Stimulated activated naive CD8-positive, alpha-beta T cell treated with anti-CD3 and anti-CD28 coated beads, Interleukin-15, Interleukin-2, amounts not matched to agents 100 ng/mL and 50 ng/mL, for 24 hours (primary cell): ENCODE measurements at regions not wholly inside any gene's neighbourhood (a gene's known extent, or its start where the extent isn't known, plus 50 kb on each side); places are given as distances from the start of the nearest gene placed in this dataset.
A peak's percentile ranks its signal among the peaks of the same experiment; 100 is the strongest.

Source experiments
- H3K27ac Mint-ChIP-seq: one replicate; pipeline ENCODE4 v1.8.0; 2021; ENCODE audit warnings: mild to moderate bottlenecking, mixed read lengths
- H3K27me3 Mint-ChIP-seq: one replicate; pipeline ENCODE4 v1.8.0; 2021; ENCODE audit warnings: mixed read lengths
- H3K36me3 Mint-ChIP-seq: one replicate; pipeline ENCODE4 v1.8.0; 2021; ENCODE audit warnings: low read depth, mixed read lengths
- H3K4me1 Mint-ChIP-seq: one replicate; pipeline ENCODE4 v1.8.0; 2021; ENCODE audit warnings: low read depth, mixed read lengths
- H3K4me3 Mint-ChIP-seq: one replicate; pipeline ENCODE4 v1.8.0; 2021; ENCODE audit warnings: mild to moderate bottlenecking, mixed read lengths
- H3K9me3 Mint-ChIP-seq: one replicate; pipeline ENCODE4 v1.8.0; 2021; ENCODE audit warnings: mixed read lengths

DNA sequence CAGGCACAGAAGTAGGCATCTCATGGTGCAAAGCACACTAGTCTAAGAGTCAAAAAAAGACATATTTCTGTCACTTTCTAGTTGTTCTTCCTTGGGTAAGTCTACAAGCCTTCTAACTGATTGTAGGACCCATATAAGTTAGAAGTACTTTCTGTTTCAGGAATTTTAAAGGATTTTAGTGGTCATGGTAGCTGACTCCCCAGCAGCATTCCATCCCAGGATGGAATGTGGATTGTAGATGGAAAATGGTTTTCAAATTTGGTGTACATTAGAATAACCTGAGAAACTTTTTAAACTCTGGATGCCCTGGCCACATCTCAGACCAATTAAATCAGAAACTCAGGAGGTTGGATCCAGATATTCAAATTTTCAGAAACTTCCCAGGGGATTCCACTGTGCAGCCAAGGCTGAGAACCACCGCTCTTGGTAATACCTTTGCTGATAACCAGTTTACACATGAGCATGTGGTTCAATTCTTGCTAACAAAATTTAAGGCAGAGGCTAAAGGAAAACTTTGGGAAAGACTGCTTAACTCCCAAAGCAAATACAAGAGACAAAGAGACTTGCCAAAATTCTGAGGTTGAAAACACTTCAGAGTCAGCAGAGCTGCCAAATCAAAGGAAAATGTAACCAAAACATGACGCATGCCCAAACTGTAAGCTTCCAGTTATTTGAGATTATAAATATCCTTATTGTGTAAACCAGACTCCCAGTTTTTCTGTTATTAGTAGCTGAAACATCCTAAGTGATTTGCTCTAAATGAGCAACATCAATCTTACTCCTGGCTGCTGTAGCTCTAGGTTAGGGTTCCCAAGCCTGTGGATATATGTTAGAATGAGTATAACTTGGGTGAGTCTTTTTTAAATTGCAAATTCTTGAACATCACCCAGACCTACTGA is 145.4 kb upstream of the MTAP start:
- Mint-ChIP-seq H3K27me3 (peaks cover 4% of the 10 kb centered on the region), H3K4me1 (peaks cover 8% of the 10 kb centered on the region), H3K9me3 (peaks cover 3% of the 10 kb centered on the region), H3K36me3 (no peaks in the 10 kb centered on the region), H3K27ac (peak overlapping the region; percentile 23), H3K4me3 (no peak overlapping the region)

DNA sequence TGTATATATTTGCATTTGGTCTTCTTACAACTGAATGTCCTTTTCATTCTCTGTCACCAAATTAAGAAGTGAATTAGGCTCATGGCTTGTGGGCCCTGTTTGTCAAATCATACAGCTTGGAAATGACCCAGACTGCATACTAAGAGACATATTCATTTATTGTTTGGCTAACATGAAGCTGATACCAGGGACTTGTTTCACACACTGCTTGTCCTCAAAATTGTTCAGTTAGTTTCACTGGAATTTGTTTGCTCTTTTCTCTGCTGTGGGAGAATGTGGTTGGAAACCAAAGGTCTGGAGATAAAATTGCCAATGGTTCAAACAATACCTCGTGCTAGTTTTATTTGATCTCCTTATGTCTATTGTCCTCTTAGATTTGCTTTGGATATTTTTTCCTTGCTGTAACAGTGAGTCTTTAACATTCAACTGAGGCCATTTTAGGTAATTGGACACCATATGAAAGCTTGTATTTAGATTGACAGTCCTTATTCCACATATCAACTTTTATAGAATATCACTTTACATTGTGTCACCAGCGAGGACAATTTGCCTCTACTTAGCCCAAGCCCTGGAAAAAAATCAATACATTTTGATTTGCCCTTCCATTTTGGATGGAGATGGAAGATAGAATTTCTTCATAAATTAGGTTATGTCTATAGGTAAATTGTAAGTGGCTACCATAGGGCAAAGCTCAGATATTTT is 144.3 kb upstream of the MTAP start:
- Mint-ChIP-seq H3K4me1 (peaks cover 8% of the 10 kb centered on the region), H3K27me3 (peaks cover 4% of the 10 kb centered on the region), H3K27ac (no peak overlapping the region), H3K4me3 (no peak overlapping the region), H3K36me3 (no peaks in the 10 kb centered on the region), H3K9me3 (peaks cover 3% of the 10 kb centered on the region)

GRCh38 chr9:21660976-21661375 is 141.5 kb upstream of the MTAP start:
- no peaks in the 10 kb centered on the region for H3K36me3 Mint-ChIP-seq
- peaks cover 8% of the 10 kb centered on the region for H3K4me1 Mint-ChIP-seq
- no peaks in the 10 kb centered on the region for H3K27me3 Mint-ChIP-seq
- H3K4me3 Mint-ChIP-seq, result no peak overlapping the region
- peaks cover 3% of the 10 kb centered on the region for H3K9me3 Mint-ChIP-seq
- H3K27ac Mint-ChIP-seq, result no peak overlapping the region

GRCh38 chr9:21661626-21662025 is 140.8 kb upstream of the MTAP start:
- Mint-ChIP-seq H3K36me3 (no peaks in the 10 kb centered on the region), H3K27ac (no peak overlapping the region), H3K9me3 (peaks cover 3% of the 10 kb centered on the region), H3K4me1 (peaks cover 3% of the 10 kb centered on the region), H3K4me3 (no peak overlapping the region), H3K27me3 (no peaks in the 10 kb centered on the region)

- Mint-ChIP-seq H3K9me3 (peaks cover 5% of the 10 kb centered on the region), H3K4me1 (peaks cover 27% of the 10 kb centered on the region), H3K27me3 (no peaks in the 10 kb centered on the region), H3K27ac (no peak overlapping the region), H3K4me3 (no peak overlapping the region), H3K36me3 (no peaks in the 10 kb centered on the region)
Measured at GRCh38 chr9:21668516-21668915, 133.9 kb upstream of the MTAP start.

GRCh38 chr9:21669701-21670100 is 132.7 kb upstream of the MTAP start:
- no peak overlapping the region for H3K4me3 Mint-ChIP-seq
- H3K9me3 Mint-ChIP-seq, result peaks cover 5% of the 10 kb centered on the region
- H3K27ac Mint-ChIP-seq, result peak overlapping the region; percentile 79
- no peaks in the 10 kb centered on the region for H3K36me3 Mint-ChIP-seq
- no peaks in the 10 kb centered on the region for H3K27me3 Mint-ChIP-seq
- peaks cover 27% of the 10 kb centered on the region for H3K4me1 Mint-ChIP-seq

- peak overlapping the region; percentile 79 for H3K27ac Mint-ChIP-seq
- H3K9me3 Mint-ChIP-seq, result peaks cover 5% of the 10 kb centered on the region
- peak overlapping the region; percentile 2 for H3K4me3 Mint-ChIP-seq
- H3K36me3 Mint-ChIP-seq, result no peaks in the 10 kb centered on the region
- peaks cover 27% of the 10 kb centered on the region for H3K4me1 Mint-ChIP-seq
- no peaks in the 10 kb centered on the region for H3K27me3 Mint-ChIP-seq
Measured at GRCh38 chr9:21670374-21670773, 132.1 kb upstream of the MTAP start.

DNA sequence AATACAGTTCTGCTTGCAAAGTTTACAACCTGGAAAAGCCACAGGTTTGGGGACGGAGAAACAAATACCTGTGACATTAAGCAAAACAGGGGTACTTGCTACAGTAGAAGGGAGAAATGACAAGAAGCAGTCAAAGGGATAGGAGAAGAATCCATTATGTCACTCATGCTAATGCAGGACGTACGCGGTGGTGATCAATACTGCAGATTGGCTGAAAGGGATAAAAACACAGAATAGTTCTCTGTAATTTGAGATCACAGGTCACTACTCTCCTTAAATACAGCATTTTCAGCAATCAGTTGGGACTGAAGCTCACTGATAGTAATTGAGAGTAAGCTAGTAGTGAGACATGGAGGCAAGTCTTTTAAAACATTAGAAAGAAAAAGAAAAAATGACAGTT is 130.3 kb upstream of the MTAP start:
- Mint-ChIP-seq H3K4me3 (no peak overlapping the region), H3K36me3 (no peaks in the 10 kb centered on the region), H3K27me3 (no peaks in the 10 kb centered on the region), H3K4me1 (peaks cover 39% of the 10 kb centered on the region), H3K27ac (no peak overlapping the region), H3K9me3 (peaks cover 5% of the 10 kb centered on the region)

DNA sequence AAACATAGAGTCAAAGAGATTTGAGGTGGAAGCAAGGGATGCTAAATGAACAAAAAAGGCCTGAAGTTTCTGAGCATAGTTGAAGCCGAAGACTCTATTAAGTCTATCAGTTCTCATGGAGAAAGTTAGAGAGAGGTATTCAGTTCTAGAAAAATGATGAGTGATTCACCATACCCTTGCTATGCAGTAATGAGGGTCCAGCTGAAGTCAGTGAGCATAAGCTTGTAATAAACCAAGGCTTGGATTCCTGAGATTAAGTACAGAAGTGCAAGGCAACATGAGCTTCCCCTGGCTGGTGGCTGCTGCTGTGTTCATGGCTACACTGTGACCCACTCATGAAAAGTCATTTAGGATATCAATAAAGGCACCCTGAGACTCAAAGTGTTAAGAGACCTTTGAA is 129.7 kb upstream of the MTAP start:
- Mint-ChIP-seq H3K4me3 (no peak overlapping the region), H3K36me3 (no peaks in the 10 kb centered on the region), H3K9me3 (peaks cover 5% of the 10 kb centered on the region), H3K27me3 (no peaks in the 10 kb centered on the region), H3K27ac (no peak overlapping the region), H3K4me1 (peaks cover 44% of the 10 kb centered on the region)

- H3K27me3 Mint-ChIP-seq, result no peaks in the 10 kb centered on the region
- no peak overlapping the region for H3K27ac Mint-ChIP-seq
- peaks cover 5% of the 10 kb centered on the region for H3K9me3 Mint-ChIP-seq
- no peaks in the 10 kb centered on the region for H3K36me3 Mint-ChIP-seq
- no peak overlapping the region for H3K4me3 Mint-ChIP-seq
- H3K4me1 Mint-ChIP-seq, result peaks cover 39% of the 10 kb centered on the region
Measured at GRCh38 chr9:21674894-21675293, 127.5 kb upstream of the MTAP start.

- H3K27me3 Mint-ChIP-seq, result peaks cover 3% of the 10 kb centered on the region
- H3K27ac Mint-ChIP-seq, result peak overlapping the region; percentile 5
- peaks cover 5% of the 10 kb centered on the region for H3K9me3 Mint-ChIP-seq
- H3K36me3 Mint-ChIP-seq, result no peaks in the 10 kb centered on the region
- H3K4me3 Mint-ChIP-seq, result peak overlapping the region; percentile 23
- H3K4me1 Mint-ChIP-seq, result peaks cover 40% of the 10 kb centered on the region
Measured at GRCh38 chr9:21677387-21677786, 125.0 kb upstream of the MTAP start.

DNA sequence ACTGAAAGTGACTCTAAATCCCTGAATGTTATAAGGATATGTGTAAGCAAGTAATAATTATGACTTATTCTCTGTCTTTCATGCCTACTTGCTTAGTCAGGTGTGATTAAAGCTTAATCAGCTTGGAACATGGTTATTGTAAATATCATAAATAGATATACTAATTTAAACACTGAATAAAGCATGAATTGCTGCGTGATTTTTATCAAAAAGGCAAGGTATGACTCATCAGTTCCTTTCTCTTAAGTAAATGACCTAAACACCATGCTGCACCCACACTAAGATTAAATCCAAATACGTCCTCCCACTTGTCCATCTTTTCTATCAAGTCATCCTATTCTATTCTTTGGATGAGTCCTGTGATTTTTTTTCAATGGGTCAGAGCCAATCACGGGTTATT is 124.6 kb upstream of the MTAP start:
- peaks cover 5% of the 10 kb centered on the region for H3K9me3 Mint-ChIP-seq
- H3K27ac Mint-ChIP-seq, result peak overlapping the region; percentile 11
- H3K27me3 Mint-ChIP-seq, result peaks cover 3% of the 10 kb centered on the region
- H3K4me1 Mint-ChIP-seq, result peaks cover 44% of the 10 kb centered on the region
- peak overlapping the region; percentile 23 for H3K4me3 Mint-ChIP-seq
- H3K36me3 Mint-ChIP-seq, result no peaks in the 10 kb centered on the region

DNA sequence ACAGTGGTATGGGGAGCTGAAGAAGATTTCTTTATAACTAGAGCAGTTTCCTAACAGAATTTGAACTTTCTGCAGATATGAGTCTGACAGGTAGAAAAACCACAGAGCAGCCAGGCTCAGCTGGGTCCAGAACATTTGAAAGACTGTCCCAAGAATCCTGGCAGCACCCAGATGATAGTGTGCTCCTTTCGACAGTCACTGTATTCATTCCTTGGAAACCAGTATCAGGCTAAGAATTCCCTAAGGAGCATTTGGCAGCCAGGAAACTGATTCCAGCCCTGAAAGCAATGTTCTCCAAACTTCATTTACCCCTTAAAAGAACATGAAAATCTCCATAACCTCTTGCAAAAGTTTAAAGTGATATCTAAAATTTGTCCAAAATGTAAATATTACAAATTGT is 123.0 kb upstream of the MTAP start:
- no peak overlapping the region for H3K4me3 Mint-ChIP-seq

DNA sequence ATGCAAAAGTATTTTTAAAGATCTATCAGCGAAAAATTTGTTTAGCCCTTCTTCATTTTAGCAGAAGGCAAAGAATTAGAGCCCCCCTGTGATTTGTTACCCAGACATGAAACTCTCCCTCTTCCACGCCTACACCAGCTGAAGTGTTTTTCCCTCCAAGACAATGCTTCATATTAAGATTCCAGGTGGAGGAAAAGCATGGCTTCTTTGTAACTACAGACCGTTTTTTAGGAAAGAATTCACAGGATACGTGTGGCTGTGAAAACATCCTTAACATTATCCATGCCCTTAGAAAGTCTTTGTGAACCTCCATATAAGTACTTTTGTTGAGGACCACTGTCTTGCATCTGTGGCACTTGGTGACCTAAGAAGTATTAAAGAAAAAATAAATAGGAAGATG is 121.8 kb upstream of the MTAP start:
- H3K36me3 Mint-ChIP-seq, result no peaks in the 10 kb centered on the region
- H3K4me1 Mint-ChIP-seq, result peaks cover 72% of the 10 kb centered on the region
- H3K9me3 Mint-ChIP-seq, result no peaks in the 10 kb centered on the region
- no peak overlapping the region for H3K4me3 Mint-ChIP-seq
- H3K27me3 Mint-ChIP-seq, result peaks cover 3% of the 10 kb centered on the region
- H3K27ac Mint-ChIP-seq, result no peak overlapping the region

More for the DNA sequence above, 123.0 kb upstream of the MTAP start:
- Mint-ChIP-seq H3K36me3 (no peaks in the 10 kb centered on the region), H3K4me1 (peaks cover 60% of the 10 kb centered on the region), H3K27ac (no peak overlapping the region), H3K9me3 (no peaks in the 10 kb centered on the region), H3K27me3 (peaks cover 3% of the 10 kb centered on the region)

- H3K4me3 Mint-ChIP-seq, result no peak overlapping the region
- peaks cover 72% of the 10 kb centered on the region for H3K4me1 Mint-ChIP-seq
Measured at GRCh38 chr9:21681641-21682040, 120.8 kb upstream of the MTAP start.

More at GRCh38 chr9:21681641-21682040, 120.8 kb upstream of the MTAP start:
- Mint-ChIP-seq H3K27me3 (peaks cover 3% of the 10 kb centered on the region), H3K27ac (no peak overlapping the region), H3K36me3 (no peaks in the 10 kb centered on the region), H3K9me3 (no peaks in the 10 kb centered on the region)
